ENCODE measurements at regions not wholly inside any gene's neighbourhood (a gene's known extent, or its start where the extent isn't known, plus 50 kb on each side); places are given as distances from the start of the nearest gene placed in this dataset.

DNA sequence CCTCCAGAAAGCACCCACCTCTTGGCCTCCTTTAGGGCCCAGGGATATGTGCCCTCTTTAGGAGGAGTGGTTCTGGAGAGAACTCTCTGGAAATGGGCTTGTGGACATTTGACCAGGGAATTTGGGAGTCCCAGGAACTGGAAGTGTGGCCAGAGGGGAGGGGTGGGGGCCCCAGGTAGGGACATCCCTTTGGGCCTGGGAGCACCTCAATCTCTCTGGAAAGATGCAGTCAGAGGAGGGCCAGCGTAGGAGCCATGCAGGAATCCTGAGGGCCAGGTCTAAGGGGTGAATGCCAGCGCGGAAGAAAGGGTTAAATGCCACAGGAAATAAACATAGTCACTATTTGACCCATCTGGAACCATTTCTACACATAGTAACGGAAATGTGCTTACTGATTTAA is 50.3 kb upstream of the ITGA11 start:
- H3K9me2 ChIP-seq, result no peaks in the 10 kb centered on the region
- no peaks in the 10 kb centered on the region for H3K9me3 ChIP-seq
- no peak overlapping the region for H3K27ac ChIP-seq (ENCODE audit: low read depth in 2 of 2, low read length in 1 of 2)
- H3K27me3 ChIP-seq (ENCODE audit: insufficient read depth), result no peaks in the 10 kb centered on the region
- ChIA-PET CTCF (interaction anchor here (0.8 kb wide), 1 partner anchor 23 kb away, joined by 3 read pairs; no protein-coding TSS in a partner anchor), POLR2A (no interaction called here)
- H3K9ac ChIP-seq, result no peak overlapping the region
- DNase-seq, result no peak
- WGBS (ENCODE audit: low lambda C conversion rate), result 80% methylated on average over 4 of the region's 4 CpGs
- no peaks in the 10 kb centered on the region for H3K79me2 ChIP-seq (ENCODE audit: insufficient read depth)
- TF ChIP-seq RFX5 (IDR thresholded peaks at IDR 0.05; ENCODE audit: low read length) (no peak), CHD2 (IDR thresholded peaks at IDR 0.05; ENCODE audit: low read length, partially characterized antibody) (no peak), YY1 (IDR thresholded peaks at IDR 0.05; ENCODE audit: low read depth) (no peak), NRF1 (IDR thresholded peaks at IDR 0.05; ENCODE audit: low read depth, low read length) (no peak), GABPA (IDR thresholded peaks at IDR 0.05; ENCODE audit: low read depth) (no peak), TEAD4 (IDR thresholded peaks at IDR 0.05; ENCODE audit: borderline replicate concordance, insufficient read depth) (no peak)
- TF ChIP-seq, protein P1, sequence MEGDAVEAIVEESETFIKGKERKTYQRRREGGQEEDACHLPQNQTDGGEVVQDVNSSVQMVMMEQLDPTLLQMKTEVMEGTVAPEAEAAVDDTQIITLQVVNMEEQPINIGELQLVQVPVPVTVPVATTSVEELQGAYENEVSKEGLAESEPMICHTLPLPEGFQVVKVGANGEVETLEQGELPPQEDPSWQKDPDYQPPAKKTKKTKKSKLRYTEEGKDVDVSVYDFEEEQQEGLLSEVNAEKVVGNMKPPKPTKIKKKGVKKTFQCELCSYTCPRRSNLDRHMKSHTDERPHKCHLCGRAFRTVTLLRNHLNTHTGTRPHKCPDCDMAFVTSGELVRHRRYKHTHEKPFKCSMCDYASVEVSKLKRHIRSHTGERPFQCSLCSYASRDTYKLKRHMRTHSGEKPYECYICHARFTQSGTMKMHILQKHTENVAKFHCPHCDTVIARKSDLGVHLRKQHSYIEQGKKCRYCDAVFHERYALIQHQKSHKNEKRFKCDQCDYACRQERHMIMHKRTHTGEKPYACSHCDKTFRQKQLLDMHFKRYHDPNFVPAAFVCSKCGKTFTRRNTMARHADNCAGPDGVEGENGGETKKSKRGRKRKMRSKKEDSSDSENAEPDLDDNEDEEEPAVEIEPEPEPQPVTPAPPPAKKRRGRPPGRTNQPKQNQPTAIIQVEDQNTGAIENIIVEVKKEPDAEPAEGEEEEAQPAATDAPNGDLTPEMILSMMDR (IDR thresholded peaks at IDR 0.05), result no peak
- no peak overlapping the region for H2AFZ ChIP-seq (ENCODE audit: low read depth)
- H4K20me1 ChIP-seq (ENCODE audit: insufficient read depth), result no peaks in the 10 kb centered on the region
- H3K4me2 ChIP-seq, result no peak overlapping the region
- H3K36me3 ChIP-seq (replicated peaks in 1 of 2; ENCODE audit: control insufficient read depth in 1 of 2, insufficient read depth in 2 of 2, low read length in 1 of 2), result no peaks in the 10 kb centered on the region
- no peak overlapping the region for H3K4me3 ChIP-seq (ENCODE audit: low read depth in 2 of 2, low read length in 1 of 2)
- peaks cover 0 to 15% of the 10 kb centered on the region in 2 experiments; a peak in 3 of 4 replicates for H3K4me1 ChIP-seq (ENCODE audit: control insufficient read depth in 1 of 2, insufficient read depth in 2 of 2, low read depth in 1 of 2, low read length in 1 of 2)
- peaks cover 4% of the 10 kb centered on the region for H3F3A ChIP-seq (replicated peaks; ENCODE audit: insufficient read depth)

DNA sequence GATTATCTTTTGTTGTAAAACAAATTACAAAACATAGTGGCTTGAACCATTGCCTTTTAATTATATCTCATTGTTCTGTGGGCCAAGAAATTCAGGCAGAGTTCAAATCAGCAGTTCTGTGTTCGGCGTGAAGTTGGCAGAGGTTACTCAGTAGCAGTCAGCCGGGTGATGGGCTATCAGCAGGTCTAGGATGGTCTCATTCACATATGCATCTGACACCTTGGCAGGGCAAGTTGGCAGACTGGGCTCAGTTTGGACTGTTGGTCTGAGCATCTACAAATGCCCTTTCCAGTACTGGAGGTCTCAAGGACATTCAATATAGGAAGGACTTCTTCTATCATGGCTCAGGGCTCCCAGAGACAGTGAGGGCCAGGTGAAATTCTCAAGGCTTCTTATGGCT is 51.2 kb upstream of the ITGA11 start:
- H3K79me2 ChIP-seq (ENCODE audit: insufficient read depth), result no peaks in the 10 kb centered on the region
- DNase-seq, result no peak
- POLR2A ChIA-PET, result no interaction called here
- peaks cover 4% of the 10 kb centered on the region for H3F3A ChIP-seq (replicated peaks; ENCODE audit: insufficient read depth)
- no peaks in the 10 kb centered on the region for H4K20me1 ChIP-seq (ENCODE audit: insufficient read depth)
- WGBS (ENCODE audit: low lambda C conversion rate), result 81% methylated on average over 3 of the region's 3 CpGs
- H3K9me3 ChIP-seq, result no peaks in the 10 kb centered on the region
- H3K9ac ChIP-seq, result no peak overlapping the region
- H3K9me2 ChIP-seq, result no peaks in the 10 kb centered on the region
- CTCF ChIA-PET, result no interaction called here
- no peak overlapping the region for H3K4me3 ChIP-seq (ENCODE audit: low read depth in 2 of 2, low read length in 1 of 2)
- H3K27ac ChIP-seq (ENCODE audit: low read depth in 2 of 2, low read length in 1 of 2), result no peak overlapping the region
- TF ChIP-seq MEF2A (IDR thresholded peaks at IDR 0.05; ENCODE audit: borderline replicate concordance, low read depth), result no peak
- TF ChIP-seq, protein P2, sequence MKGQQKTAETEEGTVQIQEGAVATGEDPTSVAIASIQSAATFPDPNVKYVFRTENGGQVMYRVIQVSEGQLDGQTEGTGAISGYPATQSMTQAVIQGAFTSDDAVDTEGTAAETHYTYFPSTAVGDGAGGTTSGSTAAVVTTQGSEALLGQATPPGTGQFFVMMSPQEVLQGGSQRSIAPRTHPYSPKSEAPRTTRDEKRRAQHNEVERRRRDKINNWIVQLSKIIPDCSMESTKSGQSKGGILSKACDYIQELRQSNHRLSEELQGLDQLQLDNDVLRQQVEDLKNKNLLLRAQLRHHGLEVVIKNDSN (IDR thresholded peaks at IDR 0.05; ENCODE audit: borderline replicate concordance, low read depth), result no peak
- no peak for TF ChIP-seq SMC3 (IDR thresholded peaks at IDR 0.05; ENCODE audit: low read depth, low read length)
- TF ChIP-seq, protein P3, sequence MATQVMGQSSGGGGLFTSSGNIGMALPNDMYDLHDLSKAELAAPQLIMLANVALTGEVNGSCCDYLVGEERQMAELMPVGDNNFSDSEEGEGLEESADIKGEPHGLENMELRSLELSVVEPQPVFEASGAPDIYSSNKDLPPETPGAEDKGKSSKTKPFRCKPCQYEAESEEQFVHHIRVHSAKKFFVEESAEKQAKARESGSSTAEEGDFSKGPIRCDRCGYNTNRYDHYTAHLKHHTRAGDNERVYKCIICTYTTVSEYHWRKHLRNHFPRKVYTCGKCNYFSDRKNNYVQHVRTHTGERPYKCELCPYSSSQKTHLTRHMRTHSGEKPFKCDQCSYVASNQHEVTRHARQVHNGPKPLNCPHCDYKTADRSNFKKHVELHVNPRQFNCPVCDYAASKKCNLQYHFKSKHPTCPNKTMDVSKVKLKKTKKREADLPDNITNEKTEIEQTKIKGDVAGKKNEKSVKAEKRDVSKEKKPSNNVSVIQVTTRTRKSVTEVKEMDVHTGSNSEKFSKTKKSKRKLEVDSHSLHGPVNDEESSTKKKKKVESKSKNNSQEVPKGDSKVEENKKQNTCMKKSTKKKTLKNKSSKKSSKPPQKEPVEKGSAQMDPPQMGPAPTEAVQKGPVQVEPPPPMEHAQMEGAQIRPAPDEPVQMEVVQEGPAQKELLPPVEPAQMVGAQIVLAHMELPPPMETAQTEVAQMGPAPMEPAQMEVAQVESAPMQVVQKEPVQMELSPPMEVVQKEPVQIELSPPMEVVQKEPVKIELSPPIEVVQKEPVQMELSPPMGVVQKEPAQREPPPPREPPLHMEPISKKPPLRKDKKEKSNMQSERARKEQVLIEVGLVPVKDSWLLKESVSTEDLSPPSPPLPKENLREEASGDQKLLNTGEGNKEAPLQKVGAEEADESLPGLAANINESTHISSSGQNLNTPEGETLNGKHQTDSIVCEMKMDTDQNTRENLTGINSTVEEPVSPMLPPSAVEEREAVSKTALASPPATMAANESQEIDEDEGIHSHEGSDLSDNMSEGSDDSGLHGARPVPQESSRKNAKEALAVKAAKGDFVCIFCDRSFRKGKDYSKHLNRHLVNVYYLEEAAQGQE (IDR thresholded peaks at IDR 0.05; ENCODE audit: low read depth, low read length), result no peak
- TF ChIP-seq, protein P4, sequence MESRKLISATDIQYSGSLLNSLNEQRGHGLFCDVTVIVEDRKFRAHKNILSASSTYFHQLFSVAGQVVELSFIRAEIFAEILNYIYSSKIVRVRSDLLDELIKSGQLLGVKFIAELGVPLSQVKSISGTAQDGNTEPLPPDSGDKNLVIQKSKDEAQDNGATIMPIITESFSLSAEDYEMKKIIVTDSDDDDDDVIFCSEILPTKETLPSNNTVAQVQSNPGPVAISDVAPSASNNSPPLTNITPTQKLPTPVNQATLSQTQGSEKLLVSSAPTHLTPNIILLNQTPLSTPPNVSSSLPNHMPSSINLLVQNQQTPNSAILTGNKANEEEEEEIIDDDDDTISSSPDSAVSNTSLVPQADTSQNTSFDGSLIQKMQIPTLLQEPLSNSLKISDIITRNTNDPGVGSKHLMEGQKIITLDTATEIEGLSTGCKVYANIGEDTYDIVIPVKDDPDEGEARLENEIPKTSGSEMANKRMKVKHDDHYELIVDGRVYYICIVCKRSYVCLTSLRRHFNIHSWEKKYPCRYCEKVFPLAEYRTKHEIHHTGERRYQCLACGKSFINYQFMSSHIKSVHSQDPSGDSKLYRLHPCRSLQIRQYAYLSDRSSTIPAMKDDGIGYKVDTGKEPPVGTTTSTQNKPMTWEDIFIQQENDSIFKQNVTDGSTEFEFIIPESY (IDR thresholded peaks at IDR 0.05; ENCODE audit: borderline replicate concordance, low read depth), result no peak
- TF ChIP-seq, protein P5, sequence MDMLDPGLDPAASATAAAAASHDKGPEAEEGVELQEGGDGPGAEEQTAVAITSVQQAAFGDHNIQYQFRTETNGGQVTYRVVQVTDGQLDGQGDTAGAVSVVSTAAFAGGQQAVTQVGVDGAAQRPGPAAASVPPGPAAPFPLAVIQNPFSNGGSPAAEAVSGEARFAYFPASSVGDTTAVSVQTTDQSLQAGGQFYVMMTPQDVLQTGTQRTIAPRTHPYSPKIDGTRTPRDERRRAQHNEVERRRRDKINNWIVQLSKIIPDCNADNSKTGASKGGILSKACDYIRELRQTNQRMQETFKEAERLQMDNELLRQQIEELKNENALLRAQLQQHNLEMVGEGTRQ (IDR thresholded peaks at IDR 0.05; ENCODE audit: borderline replicate concordance, low read depth, low read length), result no peak
- H3K27me3 ChIP-seq (ENCODE audit: insufficient read depth), result no peaks in the 10 kb centered on the region
- H2AFZ ChIP-seq (ENCODE audit: low read depth), result no peak overlapping the region
- H3K4me2 ChIP-seq, result no peak overlapping the region
- no peaks in the 10 kb centered on the region for H3K36me3 ChIP-seq (replicated peaks in 1 of 2; ENCODE audit: control insufficient read depth in 1 of 2, insufficient read depth in 2 of 2, low read length in 1 of 2)
- H3K4me1 ChIP-seq (ENCODE audit: control insufficient read depth in 1 of 2, insufficient read depth in 2 of 2, low read depth in 1 of 2, low read length in 1 of 2), result peaks cover 0 to 15% of the 10 kb centered on the region in 2 experiments; a peak in 3 of 4 replicates

Measured in SK-N-SH (cell line).